Endothelial cell (in vitro differentiated cells): ENCODE measurements at regions not wholly inside any gene's neighbourhood (a gene's known extent, or its start where the extent isn't known, plus 50 kb on each side); places are given as distances from the start of the nearest gene placed in this dataset.
"Not testable (repeated sequence)": the region's sequence is repeated elsewhere in the genome, so short reads cannot be mapped to it uniquely, and the experiment has no call there.

Experiments used
- DNase-seq: peaks from one replicate; pipeline ENCODE4 v3.0.0; 2021; ENCODE audit warnings: low spot score
- H3K27ac Mint-ChIP-seq: one replicate; pipeline ENCODE4 v1.8.0; 2021; ENCODE audit warnings: mixed read lengths, inconsistent platforms; ENCODE audit not compliant: unreplicated experiment
- H3K27me3 Mint-ChIP-seq: one replicate; pipeline ENCODE4 v1.8.0; 2021; ENCODE audit warnings: mild to moderate bottlenecking, moderate library complexity, mixed read lengths, inconsistent platforms; ENCODE audit not compliant: unreplicated experiment
- H3K36me3 Mint-ChIP-seq: one replicate; pipeline ENCODE4 v1.8.0; 2021; ENCODE audit warnings: mild to moderate bottlenecking, low read depth, mixed read lengths, inconsistent platforms; ENCODE audit not compliant: unreplicated experiment
- H3K4me1 Mint-ChIP-seq: one replicate; pipeline ENCODE4 v1.8.0; 2021; ENCODE audit warnings: mild to moderate bottlenecking, mixed read lengths, inconsistent platforms; ENCODE audit not compliant: unreplicated experiment
- H3K4me3 Mint-ChIP-seq: one replicate; pipeline ENCODE4 v1.8.0; 2021; ENCODE audit warnings: mild to moderate bottlenecking, mixed read lengths, inconsistent platforms; ENCODE audit not compliant: unreplicated experiment
- H3K9me3 Mint-ChIP-seq: one replicate; pipeline ENCODE4 v1.8.0; 2021; ENCODE audit warnings: mixed read lengths, inconsistent platforms; ENCODE audit not compliant: unreplicated experiment
- TF ChIP-seq, protein P1 (sequence below): fragments of 200-600 bp; sonication (generic); IDR thresholded peaks from one replicate; pipeline ENCODE4 v1.5.0; 2021; ENCODE audit warnings: antibody characterized with exemption; ENCODE audit not compliant: unreplicated experiment

DNA sequence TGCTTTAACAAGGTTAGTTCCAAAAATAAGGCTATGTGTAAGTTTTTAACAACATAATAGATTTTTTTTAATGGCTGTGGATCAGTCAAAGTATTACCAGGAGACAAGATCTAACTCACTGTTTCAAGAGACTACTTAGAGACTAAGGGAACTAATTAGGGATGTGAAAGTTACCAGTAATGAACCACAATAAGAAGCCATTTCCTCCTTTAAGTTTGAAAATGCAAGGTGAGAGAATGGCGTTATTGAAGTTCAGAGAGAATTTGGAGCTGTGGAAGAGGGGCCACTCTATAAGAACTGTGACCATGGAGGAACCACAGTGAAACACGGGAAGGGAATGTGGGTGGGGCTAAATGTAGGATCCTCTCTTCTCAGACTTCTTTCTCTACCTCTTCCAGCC is 624.2 kb downstream of the GLUD2 start:
- H3K4me3 Mint-ChIP-seq = no peak overlapping the region
- TF ChIP-seq, protein P1, sequence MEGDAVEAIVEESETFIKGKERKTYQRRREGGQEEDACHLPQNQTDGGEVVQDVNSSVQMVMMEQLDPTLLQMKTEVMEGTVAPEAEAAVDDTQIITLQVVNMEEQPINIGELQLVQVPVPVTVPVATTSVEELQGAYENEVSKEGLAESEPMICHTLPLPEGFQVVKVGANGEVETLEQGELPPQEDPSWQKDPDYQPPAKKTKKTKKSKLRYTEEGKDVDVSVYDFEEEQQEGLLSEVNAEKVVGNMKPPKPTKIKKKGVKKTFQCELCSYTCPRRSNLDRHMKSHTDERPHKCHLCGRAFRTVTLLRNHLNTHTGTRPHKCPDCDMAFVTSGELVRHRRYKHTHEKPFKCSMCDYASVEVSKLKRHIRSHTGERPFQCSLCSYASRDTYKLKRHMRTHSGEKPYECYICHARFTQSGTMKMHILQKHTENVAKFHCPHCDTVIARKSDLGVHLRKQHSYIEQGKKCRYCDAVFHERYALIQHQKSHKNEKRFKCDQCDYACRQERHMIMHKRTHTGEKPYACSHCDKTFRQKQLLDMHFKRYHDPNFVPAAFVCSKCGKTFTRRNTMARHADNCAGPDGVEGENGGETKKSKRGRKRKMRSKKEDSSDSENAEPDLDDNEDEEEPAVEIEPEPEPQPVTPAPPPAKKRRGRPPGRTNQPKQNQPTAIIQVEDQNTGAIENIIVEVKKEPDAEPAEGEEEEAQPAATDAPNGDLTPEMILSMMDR = no peak
- no peaks in the 10 kb centered on the region for H3K36me3 Mint-ChIP-seq
- H3K9me3 Mint-ChIP-seq = no peaks in the 10 kb centered on the region
- no peaks in the 10 kb centered on the region for H3K27me3 Mint-ChIP-seq
- no peak for DNase-seq
- H3K4me1 Mint-ChIP-seq = no peaks in the 10 kb centered on the region
- no peak overlapping the region for H3K27ac Mint-ChIP-seq

DNA sequence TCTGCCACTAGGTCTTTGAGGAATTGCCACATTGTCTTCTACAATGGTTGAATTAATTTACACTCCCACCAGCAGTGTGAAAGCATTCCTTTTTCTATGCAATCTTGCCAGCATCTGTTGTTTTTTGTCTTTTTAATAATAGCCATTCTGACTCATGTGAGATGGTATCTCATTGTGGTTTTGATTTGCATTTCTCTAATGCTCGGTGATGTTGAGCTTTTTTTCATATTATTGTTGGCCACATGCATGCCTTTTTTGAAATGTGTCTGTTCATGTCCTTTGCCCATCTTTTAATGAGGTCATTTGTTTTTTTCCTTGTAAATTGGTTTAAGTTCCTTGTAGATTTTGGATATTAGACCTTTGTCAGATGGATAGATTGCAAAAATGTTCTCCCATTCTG is 661.8 kb downstream of the GLUD2 start:
- H3K9me3 Mint-ChIP-seq, H3K4me3 Mint-ChIP-seq, H3K27ac Mint-ChIP-seq: not testable (repeated sequence)

DNA sequence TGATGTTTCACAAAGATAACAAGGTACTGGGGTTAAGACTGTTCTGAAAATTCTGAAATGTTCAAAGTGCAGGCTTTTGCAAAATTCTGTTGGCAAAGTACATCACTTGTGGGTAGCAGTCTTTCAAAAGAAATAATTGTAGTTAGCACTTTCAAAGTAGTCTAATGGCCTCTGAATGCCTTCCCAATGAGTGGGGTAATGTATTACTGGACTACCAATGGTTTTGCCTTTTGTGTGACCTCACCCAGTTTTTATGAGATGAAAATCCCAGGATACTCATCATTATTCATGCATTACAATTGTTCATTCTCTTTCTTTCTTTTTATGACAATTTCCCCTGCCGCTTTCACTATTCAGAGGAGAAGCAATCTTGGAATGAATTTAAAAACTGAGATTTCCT is 686.1 kb downstream of the GLUD2 start:
- H3K9me3 Mint-ChIP-seq = no peaks in the 10 kb centered on the region
- TF ChIP-seq, protein P1 = no peak
- H3K36me3 Mint-ChIP-seq = no peaks in the 10 kb centered on the region
- H3K4me1 Mint-ChIP-seq = no peaks in the 10 kb centered on the region
- H3K4me3 Mint-ChIP-seq = no peak overlapping the region
- no peak for DNase-seq
- H3K27me3 Mint-ChIP-seq = peaks cover 1% of the 10 kb centered on the region
- no peak overlapping the region for H3K27ac Mint-ChIP-seq

More for the DNA sequence above, 661.8 kb downstream of the GLUD2 start:
- not testable (repeated sequence) for H3K27me3 Mint-ChIP-seq, H3K36me3 Mint-ChIP-seq, H3K4me1 Mint-ChIP-seq, DNase-seq

DNA sequence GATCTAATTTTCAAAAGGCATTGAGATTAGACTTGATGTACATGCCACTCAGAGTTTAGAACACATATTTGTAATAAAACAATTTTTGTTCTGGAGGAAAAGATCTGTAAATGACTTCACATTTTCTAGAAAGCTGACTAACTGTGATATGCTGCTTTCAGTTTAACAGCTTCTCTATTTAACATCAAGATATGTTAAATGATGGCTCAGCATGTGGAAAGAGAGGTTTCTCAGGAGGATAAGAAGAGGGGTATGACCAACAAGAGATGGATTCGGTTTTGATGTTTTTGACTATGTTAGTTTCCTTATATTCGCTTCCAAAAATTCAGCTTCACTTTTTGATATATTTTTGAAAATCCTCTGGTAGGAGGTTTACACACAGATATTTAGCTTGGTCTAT is 698.7 kb downstream of the GLUD2 start:
- Mint-ChIP-seq H3K4me1 (no peaks in the 10 kb centered on the region), H3K27ac (no peak overlapping the region), H3K27me3 (no peaks in the 10 kb centered on the region), H3K36me3 (no peaks in the 10 kb centered on the region), H3K4me3 (no peak overlapping the region), H3K9me3 (no peaks in the 10 kb centered on the region)
- TF ChIP-seq, protein P1 = no peak
- DNase-seq = no peak

DNA sequence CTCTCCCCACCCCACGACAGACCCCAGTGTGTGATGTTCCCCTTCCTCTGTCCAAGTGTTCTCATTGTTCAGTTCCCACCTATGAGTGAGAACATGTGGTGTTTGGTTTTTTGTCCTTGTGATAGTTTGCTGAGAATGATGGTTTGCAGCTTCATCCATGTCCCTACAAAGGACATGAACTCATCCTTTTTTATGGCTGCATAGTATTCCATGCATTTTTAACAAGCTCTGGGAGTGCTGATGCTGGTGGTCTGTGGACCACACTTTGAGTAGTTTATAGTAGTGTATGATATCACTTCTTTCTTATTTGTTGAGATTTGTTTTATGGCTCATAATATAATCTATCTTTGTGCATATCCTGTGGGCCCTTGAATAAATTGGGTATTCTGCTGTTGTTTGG is 706.2 kb downstream of the GLUD2 start:
- not testable (repeated sequence) for H3K36me3 Mint-ChIP-seq, H3K4me3 Mint-ChIP-seq, H3K9me3 Mint-ChIP-seq, DNase-seq, H3K27ac Mint-ChIP-seq, H3K4me1 Mint-ChIP-seq, H3K27me3 Mint-ChIP-seq

DNA sequence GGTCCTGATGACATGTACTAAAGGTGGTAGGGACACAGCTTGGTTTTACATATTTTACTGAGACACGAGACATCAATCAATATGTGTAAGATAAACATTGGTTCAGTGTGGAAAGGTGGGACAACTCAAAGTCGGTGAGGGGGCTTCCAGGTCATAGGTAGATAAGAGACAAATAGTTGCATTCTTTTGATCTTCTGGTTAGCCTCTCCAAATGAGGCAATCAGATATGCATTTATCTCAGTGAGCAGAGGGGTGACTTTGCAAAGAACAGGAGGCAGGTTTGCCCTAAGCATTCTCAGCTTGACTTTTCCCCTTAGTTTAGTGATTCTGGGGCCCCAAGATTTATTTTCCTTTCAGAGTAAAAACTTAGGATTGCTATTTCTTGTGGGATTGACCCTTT is 706.9 kb downstream of the GLUD2 start:
- DNase-seq = no peak
- no peaks in the 10 kb centered on the region for H3K36me3 Mint-ChIP-seq
- no peaks in the 10 kb centered on the region for H3K4me1 Mint-ChIP-seq
- no peak overlapping the region for H3K4me3 Mint-ChIP-seq
- H3K27me3 Mint-ChIP-seq = no peaks in the 10 kb centered on the region
- H3K9me3 Mint-ChIP-seq = no peaks in the 10 kb centered on the region
- H3K27ac Mint-ChIP-seq = no peak overlapping the region
- TF ChIP-seq, protein P1 = no peak
